ENCODE measurements at regions not wholly inside any gene's neighbourhood (a gene's known extent, or its start where the extent isn't known, plus 50 kb on each side); places are given as distances from the start of the nearest gene placed in this dataset.

DNA sequence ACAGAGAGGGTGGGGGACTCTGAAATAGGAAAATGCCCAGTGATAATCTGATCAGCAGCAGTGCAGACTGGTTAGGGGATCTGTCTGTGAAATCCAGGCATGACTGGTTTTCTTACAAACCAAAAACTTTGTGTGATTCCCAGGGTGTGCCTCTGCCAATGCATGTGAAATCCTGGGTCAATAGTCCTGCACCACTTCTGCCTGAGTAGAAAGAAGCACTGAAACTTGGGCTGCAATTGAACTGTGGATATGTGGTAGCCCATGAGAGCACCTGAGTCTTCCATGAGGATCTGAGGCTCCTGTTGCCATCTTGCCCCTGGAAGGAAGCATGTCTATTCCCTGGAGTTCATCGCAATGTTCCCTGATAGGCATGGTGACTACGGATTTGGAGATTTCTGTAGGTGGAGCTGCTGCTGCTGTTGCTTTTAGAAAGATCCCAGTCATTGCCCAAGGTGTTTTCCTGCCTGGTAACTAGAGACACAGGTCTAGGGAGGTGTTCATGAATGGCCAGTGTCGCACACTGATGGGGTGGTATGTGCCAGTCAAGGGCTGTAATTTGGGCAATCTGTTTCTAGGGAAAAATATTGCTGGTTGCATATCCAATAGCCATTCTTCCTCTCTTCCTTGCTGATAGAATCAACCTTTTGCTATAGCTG is 146.7 kb downstream of the CARTPT start:
- DNase-seq (ENCODE audit: low read depth): no peak

DNA sequence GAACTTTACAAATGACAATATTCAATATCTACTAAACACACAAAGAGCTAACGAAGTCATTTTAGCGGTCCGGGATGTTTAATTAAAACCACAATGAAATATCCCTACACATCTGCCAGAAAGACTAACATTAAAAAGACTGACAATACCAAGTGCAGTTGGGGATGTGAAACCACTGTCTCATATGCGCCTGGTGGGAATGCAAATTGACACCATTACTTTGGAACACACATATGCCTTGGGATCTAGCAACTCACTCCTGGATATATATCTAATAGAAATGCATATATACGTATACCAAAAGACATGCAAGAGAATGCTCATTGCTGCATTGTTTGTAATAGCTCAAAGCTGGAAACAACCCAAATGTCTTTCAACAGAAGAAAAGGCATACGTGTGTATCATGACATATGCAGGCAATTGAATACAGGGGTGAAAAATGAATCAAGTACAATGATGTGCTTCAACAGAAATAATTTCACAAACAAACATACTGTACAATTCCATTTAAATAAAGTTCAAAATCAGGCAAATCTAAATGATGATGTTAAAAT is 153.3 kb downstream of the CARTPT start:
- DNase-seq (ENCODE audit: low read depth): no peak

DNA sequence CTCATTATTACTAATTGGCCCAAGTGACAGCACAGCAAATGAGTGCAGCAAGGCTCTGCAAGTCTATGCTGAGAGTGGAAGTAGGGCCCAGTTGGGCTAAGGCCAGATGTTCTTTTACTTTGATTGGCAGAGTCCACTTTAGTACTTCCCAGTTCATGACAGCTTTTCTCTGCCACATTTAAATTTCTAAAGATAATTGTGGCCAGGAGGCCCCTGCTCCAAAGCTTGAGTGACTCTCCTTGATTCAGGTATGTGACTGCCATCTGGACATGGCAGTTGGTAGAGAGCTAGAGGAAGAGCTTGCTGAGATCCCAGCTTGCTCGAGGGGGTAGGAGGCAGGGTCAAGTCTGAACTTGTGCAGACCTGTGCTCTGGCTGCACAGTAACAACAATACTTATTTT is 154.1 kb downstream of the CARTPT start:
- DNase-seq (ENCODE audit: low read depth): no peak

DNA sequence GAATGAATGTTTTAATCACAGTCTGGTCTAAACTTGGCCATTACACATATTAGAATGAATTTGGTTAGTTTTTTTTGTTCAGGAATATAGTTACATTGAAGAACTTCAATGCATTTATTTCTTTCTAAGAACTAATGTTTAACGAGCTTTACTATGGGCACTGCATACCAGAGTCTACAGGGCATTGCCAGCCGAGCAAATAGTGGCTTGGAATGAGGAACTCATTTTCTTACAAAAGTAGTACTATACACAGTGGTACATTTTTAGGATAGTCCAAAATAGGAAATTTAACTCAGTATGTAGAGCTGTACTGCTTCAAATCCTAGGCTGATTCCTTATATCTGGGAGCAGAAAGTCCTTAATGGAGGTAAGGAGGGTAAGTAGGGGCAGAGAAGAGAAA is 155.4 kb downstream of the CARTPT start:
- no peak for DNase-seq (ENCODE audit: low read depth)

DNA sequence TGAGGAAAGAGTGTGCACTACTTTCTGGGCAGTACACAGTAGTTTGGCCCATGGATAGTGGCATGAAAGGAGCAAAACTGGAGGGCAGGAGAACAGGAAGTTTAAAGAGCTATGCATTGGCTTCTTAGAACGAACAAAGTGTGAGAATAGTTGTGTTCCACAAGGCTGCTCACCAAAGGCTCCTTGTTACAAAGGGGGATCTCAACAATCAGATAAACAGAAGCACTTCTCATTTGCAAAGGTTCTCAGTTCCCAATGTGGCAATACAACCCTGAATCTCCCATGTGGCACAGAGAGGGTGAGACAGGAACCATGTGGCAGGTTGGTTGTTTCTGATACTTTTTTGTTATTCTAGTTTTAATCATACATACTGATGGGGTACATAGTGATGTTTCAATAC is 158.4 kb downstream of the CARTPT start:
- DNase-seq (ENCODE audit: low read depth): no peak

DNA sequence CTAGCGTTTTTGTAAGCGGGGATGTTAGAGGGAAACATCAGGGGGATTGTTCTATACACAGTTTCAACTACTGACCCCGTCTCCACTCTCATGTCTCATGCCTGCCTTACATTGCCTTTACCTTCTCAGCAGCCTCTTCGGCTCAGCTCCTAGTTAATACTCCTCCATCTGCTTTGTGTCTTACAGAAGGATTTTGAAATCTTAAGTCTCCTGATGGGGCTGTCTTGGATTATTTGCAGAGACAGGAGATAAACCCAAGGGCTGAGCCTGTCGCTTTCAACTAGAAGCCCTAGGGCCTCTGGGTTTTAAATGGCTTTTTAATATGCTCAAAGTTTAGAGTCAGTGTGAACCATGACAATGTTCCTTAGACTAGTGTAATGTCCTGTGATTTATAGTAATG is 161.5 kb downstream of the CARTPT start:
- no peak for DNase-seq (ENCODE audit: low read depth)

DNA sequence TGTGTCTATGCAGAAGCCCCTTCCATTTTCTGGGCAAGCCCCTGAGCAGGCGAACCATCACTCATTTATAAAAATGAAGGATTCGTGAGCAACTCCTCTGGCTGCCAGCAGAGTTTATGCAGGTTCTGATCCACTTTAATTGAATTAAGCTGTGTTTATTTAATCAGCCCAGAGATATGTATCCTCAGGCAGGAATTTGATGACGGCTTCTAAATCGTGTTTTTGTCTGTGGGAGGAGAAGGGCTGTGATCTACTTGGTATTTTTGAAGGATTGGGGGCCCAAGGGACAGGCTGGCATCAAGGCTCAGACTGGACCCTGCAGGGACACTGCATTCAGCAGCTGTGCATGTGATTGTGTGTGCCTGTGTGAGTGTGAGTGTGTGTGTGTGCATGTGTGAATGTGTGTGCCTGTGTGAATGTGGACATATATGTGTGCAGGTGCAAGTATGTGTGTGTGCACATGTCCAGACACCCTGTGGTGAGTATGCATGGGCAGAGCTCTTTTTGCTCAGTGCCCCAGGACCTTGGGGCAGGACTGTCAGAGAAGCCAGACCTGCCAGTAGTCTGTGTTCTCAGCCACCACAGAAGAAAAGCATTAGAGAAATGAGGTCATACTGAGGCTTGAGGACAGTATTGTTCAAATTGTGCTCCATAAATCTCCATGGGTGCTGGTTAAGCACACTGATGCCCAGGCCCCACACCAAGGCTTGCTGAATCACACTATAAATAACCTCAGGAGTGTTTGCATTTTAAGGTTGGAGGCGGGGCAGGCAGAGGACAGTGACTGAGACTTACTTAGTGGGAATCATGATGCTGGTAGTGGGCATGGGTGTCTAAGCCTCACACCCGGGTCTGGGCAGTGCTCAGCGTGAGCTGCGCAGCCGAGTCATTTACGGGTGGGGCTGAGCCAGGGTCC is 164.0 kb downstream of the CARTPT start:
- DNase-seq (ENCODE audit: low read depth): no peak

DNA sequence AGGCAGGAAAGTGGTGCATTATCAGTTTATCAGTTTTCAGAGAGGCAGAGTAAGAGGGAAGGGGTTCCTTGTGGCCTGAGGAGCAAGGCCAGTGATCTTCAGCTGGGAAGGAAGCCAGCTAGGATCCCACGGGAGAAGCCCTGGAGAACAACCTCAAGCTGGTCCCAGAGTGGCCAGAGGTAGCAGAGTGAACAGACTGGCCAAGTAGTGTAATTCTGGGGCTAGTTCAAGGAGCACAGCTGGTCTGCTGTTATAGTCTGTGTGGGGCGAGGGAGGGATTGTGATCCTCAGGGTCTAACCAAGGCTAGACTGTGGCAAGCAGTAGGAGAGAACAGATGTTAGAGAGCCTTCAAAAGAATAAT is 164.6 kb downstream of the CARTPT start:
- no peak for DNase-seq (ENCODE audit: low read depth)

DNA sequence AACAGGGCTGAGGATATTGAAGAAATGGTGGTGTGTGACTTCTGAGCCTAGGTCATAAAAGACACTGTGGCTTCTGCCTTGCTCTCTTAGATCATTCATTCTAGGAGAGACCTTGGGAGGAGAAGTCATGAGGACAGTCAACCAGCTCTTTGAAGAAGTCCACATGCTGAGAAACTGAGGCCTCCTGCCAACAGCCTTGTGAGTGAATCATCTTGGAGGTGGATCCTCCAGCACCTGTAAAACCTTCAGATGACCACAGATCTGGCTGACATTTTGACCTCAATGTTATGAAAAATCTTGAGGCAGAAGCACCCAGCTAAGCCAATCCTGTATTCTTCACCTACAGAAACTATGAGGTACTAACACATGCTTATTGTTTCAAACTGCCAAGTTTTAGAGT is 165.9 kb downstream of the CARTPT start:
- DNase-seq (ENCODE audit: low read depth): no peak

DNA sequence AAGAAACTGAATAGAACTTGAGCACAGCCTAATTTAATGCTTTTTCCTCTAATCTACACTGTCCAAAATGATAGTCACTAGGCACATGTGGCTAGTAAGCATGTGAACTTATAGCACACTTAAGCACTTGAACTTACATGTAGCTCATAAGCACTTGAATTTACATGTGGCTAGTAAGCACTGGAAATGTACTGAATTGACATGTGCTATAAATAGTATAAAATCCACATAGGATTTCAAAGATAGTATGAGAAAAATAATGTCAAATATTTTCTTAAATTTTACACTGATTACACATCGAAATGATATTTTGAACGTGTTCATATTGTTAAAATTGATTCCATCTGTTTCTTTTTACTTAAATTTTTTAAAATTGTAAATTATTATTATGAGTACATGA is 167.3 kb downstream of the CARTPT start:
- DNase-seq (ENCODE audit: low read depth): no peak

DNA sequence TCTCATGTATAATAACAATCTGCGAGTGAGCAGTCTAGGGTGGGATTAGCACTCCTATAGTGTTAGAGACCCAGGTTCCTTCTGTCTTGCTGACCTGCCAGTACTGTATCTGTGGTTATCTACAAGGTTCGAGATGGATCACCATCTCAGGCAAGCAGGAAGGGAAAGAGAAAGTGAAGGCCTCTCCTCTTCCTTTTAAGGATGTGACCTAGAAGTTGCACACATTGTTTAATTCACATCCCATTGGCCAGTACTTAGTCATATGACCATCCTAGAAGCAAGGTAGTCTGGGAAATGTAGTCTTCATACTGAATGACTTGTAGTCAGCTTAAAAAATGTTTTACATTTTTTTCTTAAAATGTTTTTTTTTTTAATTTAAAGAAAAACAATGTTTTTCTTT is 168.6 kb downstream of the CARTPT start:
- no peak for DNase-seq (ENCODE audit: low read depth)

DNA sequence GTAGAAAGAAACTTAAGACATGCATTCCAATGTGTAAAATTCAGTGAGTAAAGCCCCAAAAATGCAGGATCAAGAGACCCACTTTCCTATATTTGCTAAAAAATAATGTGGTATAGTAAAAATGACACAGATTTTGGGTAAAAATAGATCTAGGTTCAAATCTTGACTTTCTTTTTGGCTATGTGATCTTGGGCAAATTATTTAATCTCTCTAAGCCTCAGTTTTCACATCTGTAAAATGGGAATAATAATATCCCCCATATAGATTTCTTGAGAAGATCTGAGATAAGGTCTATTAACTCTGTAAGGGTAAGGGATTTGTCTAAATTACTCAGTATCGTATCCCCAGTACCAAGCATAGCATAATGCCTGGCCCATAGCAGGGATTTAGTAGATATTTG is 172.3 kb downstream of the CARTPT start:
- DNase-seq (ENCODE audit: low read depth): no peak

DNA sequence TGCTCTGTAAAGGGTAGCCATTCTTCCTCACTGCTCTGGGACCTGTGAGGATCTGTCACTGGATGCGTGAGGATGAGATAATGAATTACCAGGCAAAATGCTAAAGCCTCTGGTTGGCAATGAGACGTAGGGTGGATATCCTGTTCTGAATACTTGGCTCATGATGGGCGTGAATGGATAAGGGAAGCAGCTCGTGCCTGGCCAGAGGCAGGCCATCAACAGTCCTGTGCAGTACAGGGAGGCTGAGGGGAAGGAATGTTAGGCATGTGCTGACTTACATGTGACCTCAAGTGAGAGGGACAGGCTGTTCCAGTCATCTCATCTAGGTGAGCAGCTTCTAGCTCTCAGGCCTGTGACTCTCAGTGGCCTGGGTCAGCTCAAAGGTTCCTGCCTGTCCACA is 172.8 kb downstream of the CARTPT start:
- DNase-seq (ENCODE audit: low read depth): no peak

DNA sequence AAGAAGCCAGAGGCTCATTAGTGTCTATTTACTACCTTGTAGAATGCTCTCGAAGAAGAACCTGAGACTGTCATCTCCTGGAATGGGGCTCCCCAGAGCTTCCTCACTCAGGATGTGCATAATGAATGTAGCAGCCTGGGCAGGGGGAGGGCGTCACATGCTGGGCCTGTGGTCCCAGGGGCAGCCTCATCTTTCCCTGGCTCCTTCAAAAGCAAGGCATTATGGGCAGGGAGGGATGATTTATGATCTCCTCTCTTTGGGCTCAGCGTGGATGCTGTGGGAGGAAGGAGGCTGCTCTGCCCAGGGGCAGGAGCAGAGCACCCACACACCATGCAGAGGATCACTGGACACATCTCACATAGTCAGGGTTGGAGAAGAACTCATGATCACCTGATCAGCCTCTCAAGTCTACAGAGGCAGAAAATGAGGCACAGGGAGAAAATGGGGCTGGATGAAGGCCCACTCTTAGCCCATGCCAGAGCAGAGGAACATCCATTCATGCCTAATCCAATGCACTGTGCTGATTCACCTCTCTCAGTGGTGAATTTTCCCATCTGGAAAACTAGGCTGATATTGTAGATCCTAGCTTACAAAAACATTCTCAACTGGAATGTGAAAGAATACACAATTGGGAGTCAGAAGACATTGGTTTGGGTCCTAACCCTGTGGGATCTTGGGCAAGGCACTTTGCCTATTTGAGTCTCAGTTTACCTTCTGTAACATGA is 173.7 kb downstream of the CARTPT start:
- no peak for DNase-seq (ENCODE audit: low read depth)

DNA sequence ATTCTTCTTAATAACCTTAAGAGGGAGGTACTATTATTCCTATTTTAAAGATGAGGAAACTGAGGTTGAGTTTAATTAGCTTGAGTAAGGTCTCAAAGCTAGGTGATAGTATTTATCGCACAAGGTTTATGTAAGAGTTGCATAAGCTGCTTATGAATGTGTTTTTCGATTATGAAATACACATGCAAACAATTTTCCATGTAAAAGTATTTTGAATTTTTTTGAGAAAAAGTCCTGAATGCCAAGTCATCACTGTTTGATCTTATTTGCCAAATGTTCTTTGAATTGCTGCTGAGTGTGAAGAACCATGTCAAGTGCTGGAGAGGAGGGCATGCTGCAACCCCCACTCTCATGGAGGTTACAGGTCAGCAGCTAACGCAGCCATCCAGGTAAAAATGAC is 174.4 kb downstream of the CARTPT start:
- DNase-seq (ENCODE audit: low read depth): no peak

DNA sequence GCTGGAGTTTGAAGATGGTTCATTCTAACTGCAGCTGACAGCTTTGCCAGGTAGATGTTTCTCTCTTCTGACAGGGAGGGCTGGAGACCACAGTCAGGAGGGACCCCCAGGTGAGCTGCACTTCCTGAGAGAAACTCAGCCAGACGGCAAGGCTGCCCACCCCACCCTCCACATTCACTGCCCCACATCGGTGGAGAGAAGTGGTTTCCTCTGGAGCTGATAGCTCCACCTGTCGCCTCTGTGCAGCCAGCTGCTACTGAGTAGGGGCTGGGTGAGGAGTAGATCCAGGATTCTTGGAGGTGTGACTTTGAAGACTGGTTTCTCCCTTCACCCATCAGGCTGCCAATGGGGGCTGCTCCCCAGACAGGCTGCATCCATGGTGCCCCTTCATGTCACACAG is 175.0 kb downstream of the CARTPT start:
- no peak for DNase-seq (ENCODE audit: low read depth)

DNA sequence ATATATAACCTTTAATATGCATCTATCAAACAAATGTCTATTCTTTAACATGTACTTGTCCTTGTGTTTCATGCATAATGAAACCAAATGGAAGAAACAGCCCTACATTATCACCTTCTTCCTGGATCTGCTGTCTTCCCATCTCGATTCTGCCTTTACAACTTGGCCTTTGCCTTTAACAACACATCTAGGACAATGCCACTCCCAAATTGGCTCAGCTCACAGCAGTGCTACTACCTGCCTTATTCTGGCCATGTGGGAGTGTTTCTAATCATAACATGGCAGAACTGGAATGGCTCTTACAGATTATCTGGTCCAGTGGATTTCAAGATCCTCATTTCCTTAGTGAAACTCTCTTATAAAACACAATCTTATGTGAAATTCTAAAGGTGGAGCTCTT is 176.5 kb downstream of the CARTPT start:
- no peak for DNase-seq (ENCODE audit: low read depth)

DNA sequence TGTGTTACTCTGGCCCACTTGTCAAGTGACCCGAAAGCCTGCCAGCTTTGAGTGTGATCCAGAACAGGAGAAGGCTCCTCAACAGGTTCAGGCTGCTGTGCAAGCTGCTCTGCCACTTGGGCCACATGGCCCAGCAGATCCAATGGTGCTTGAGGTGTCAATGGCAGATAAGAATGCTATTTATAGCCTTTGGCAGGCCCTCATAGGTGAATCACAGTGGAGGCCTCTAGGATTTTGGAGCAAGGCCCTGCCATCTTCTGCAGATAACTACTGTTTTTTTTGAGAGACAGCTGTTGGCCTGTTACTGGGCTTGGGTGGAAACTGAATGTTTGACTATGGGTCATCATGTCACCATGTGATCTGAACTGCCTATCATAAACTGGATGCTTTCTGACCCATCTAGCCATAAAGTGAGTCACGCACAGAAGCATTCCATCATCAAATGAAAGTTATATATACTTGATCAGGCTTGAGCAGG is 180.8 kb downstream of the CARTPT start:
- DNase-seq (ENCODE audit: low read depth): no peak

DNA sequence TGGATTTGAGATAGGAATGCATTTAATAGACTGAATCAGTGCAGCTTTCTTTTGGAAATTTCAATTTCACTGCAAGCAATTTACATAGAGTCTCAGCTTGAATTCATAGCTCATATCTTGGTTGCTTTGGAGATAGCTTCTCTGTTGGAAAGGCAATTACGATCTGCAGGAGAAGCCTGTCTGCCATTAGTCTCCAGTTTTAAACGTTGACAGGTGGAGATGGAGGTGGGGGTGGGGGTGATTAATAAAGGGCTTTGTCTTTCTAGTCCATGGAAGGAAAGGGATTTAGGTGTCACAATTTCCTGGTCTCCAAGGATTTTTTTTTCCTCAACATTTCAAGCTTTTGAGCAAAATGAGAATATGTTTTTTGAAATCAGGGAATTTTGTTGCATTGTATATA is 184.7 kb downstream of the CARTPT start:
- DNase-seq (ENCODE audit: low read depth): no peak

DNA sequence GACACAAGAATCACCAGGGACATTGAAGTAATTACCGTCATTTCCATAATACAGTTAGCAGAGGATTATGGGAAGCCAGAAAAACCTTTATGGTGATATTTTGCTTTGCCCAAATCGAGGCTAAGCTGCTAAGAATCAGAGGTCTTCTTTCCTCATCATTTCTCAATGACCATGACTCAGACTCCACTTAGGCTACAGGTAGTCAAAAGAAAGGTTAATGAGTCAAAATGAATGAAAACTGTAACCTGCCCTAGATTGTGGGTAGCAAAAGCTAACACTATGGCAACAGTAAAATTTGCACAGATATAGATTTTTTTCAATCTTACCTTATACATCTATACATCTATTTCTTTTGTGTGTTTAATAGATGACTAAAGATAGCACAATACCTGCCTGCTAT is 185.8 kb downstream of the CARTPT start:
- no peak for DNase-seq (ENCODE audit: low read depth)

DNA sequence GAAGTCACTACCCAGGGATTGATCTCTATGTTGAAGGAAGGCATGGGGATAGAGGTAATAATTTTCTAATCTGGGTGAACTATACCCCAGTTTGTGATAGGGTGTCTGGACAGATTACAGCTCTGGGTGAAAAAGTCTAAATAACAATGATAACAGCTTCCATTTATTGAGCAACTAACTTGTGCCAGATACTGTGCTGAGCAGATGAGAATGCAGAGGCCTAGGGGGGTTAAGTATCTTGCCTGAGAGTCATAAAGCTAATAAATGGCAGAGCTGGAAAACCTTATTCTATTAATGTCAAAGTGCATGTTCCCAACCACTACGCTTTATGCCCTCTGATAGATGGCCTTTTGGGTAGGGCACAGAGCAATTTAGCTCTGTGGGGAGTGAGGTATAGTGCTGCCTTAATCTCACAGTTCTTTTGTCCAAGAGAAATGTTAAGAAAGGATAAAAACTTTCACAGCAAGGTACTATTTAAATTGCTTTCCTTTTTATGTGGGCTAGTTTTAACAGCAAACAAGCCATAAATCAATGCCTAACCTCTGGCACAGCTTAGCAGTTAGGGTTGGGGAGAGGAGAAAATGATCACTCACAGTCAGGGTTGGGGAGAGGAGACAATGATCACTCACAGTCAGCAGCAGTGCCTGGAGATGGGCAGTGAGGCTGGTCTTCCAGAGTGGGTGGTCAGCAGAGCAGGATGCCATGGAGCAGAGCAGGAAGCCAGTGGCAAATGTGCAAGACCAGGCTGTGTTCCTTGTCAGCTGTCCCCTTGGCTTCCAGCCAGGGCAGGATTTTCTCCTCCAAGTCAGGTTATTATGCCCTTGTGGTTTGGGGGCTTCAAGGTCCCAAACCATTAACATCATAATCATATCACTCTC is 187.0 kb downstream of the CARTPT start:
- DNase-seq (ENCODE audit: low read depth): no peak
